H9 (cell line): ENCODE measurements at regions not wholly inside any gene's neighbourhood (a gene's known extent, or its start where the extent isn't known, plus 50 kb on each side); places are given as distances from the start of the nearest gene placed in this dataset.

Source experiments
- DNase-seq: peaks from one replicate; pipeline ENCODE4 v3.0.0-alpha.2; 2017
- H2AFZ ChIP-seq: one replicate; pipeline ENCODE4 v1.6.1; 2013; ENCODE audit warnings: mild to moderate bottlenecking, low read length, control low read depth, moderate library complexity
- H2AK5ac ChIP-seq: 2 replicates; pipeline ENCODE4 v1.6.1; 2013; ENCODE audit warnings: low read length, control low read depth, mixed read lengths; ENCODE audit not compliant: insufficient read length
- H2BK120ac ChIP-seq: one replicate; pipeline ENCODE4 v1.6.1; 2013; ENCODE audit warnings: low read depth, mild to moderate bottlenecking, low read length, control low read depth, inconsistent platforms; ENCODE audit not compliant: poor library complexity, severe bottlenecking
- H2BK12ac ChIP-seq: 2 replicates; pipeline ENCODE4 v1.6.1; 2013; ENCODE audit warnings: low read length, control low read depth, mixed read lengths, low read depth; ENCODE audit not compliant: insufficient read length
- H2BK15ac ChIP-seq: 2 replicates; pipeline ENCODE4 v1.6.1; 2013; ENCODE audit warnings: low read depth, low read length, control low read depth
- H2BK20ac ChIP-seq: one replicate; pipeline ENCODE4 v1.6.1; 2013; ENCODE audit warnings: low read depth, mild to moderate bottlenecking, low read length, control low read depth, inconsistent platforms; ENCODE audit not compliant: poor library complexity, severe bottlenecking
- H2BK5ac ChIP-seq: 2 replicates; pipeline ENCODE4 v1.6.1; 2013; ENCODE audit warnings: low read length, control low read depth, mixed read lengths; ENCODE audit not compliant: insufficient read length
- H3K14ac ChIP-seq: 2 replicates; pipeline ENCODE4 v1.6.1; 2013; ENCODE audit warnings: low read length, control low read depth; ENCODE audit not compliant: insufficient read depth
- H3K18ac ChIP-seq: 2 replicates; pipeline ENCODE4 v1.6.1; 2013; ENCODE audit warnings: low read depth, mild to moderate bottlenecking, mixed read lengths, low read length, control low read depth; ENCODE audit not compliant: insufficient read length
- H3K23ac ChIP-seq: 2 replicates; pipeline ENCODE4 v1.6.1; 2013; ENCODE audit warnings: low read length, control low read depth, mixed read lengths, low read depth; ENCODE audit not compliant: insufficient read length
- H3K23me2 ChIP-seq: 2 replicates; pipeline ENCODE4 v1.6.1; 2013; ENCODE audit warnings: low read depth, mild to moderate bottlenecking, mixed read lengths, low read length, control low read depth; ENCODE audit not compliant: insufficient read length, poor library complexity, severe bottlenecking
- H3K27ac ChIP-seq: 2 replicates; pipeline ENCODE4 v1.5.1; 2013; ENCODE audit warnings: low read length, control low read depth, mixed read lengths, low read depth; ENCODE audit not compliant: insufficient read length
- H3K27me3 ChIP-seq: 2 replicates; pipeline ENCODE4 v1.6.1; 2013; ENCODE audit warnings: low read length, control low read depth, inconsistent platforms; ENCODE audit not compliant: insufficient read depth
- H3K4ac ChIP-seq: 2 replicates; pipeline ENCODE4 v1.6.1; 2013; ENCODE audit warnings: low read depth, mild to moderate bottlenecking, control low read depth, inconsistent platforms, low read length, moderate library complexity
- H3K4me1 ChIP-seq: 2 replicates; pipeline ENCODE4 v1.6.1; 2013; ENCODE audit warnings: low read length, control low read depth, inconsistent platforms; ENCODE audit not compliant: insufficient read depth
- H3K4me2 ChIP-seq: 2 replicates; pipeline ENCODE4 v1.6.1; 2013; ENCODE audit warnings: low read length, control low read depth, mixed read lengths; ENCODE audit not compliant: insufficient read length, insufficient read depth
- H3K56ac ChIP-seq: 2 replicates; pipeline ENCODE4 v1.6.1; 2013; ENCODE audit warnings: low read depth, mild to moderate bottlenecking, mixed read lengths, low read length, control low read depth; ENCODE audit not compliant: insufficient read length
- H3K79me1 ChIP-seq: 2 replicates; pipeline ENCODE4 v1.6.1; 2013; ENCODE audit warnings: low read depth, mild to moderate bottlenecking, moderate library complexity, low read length, control low read depth, inconsistent platforms; ENCODE audit not compliant: insufficient read depth, poor library complexity, severe bottlenecking
- H3K79me2 ChIP-seq: 2 replicates; pipeline ENCODE4 v1.6.1; 2013; ENCODE audit warnings: low read length, control low read depth, inconsistent platforms; ENCODE audit not compliant: insufficient read depth
- H3K9ac ChIP-seq: 2 replicates; pipeline ENCODE4 v1.6.1; 2013; ENCODE audit warnings: low read length, control low read depth, mixed read lengths; ENCODE audit not compliant: insufficient read length; ENCODE audit errors: extremely low read depth
- H3K9me3 ChIP-seq: one replicate; pipeline ENCODE4 v1.6.1; 2013; ENCODE audit warnings: low read depth, low read length, inconsistent platforms; ENCODE audit not compliant: control insufficient read depth
- H3T11ph ChIP-seq: one replicate; pipeline ENCODE4 v1.6.1; 2013; ENCODE audit warnings: mild to moderate bottlenecking, low read length, control low read depth, inconsistent platforms
- H4K20me1 ChIP-seq: one replicate; pipeline ENCODE4 v1.6.1; 2013; ENCODE audit not compliant: control insufficient read depth, insufficient read length, insufficient read depth
- H4K5ac ChIP-seq: 2 replicates; pipeline ENCODE4 v1.6.1; 2013; ENCODE audit warnings: low read depth, mild to moderate bottlenecking, mixed read lengths, low read length, control low read depth; ENCODE audit not compliant: insufficient read length
- H4K8ac ChIP-seq: replicated peaks from 2 replicates; pipeline ENCODE4 v1.6.1; 2013; ENCODE audit warnings: low read length, control low read depth, mixed read lengths, low read depth; ENCODE audit not compliant: insufficient read length
- H4K91ac ChIP-seq: 2 replicates; pipeline ENCODE4 v1.6.1; 2013; ENCODE audit warnings: low read depth, mild to moderate bottlenecking, moderate library complexity, mixed read lengths, low read length, control low read depth; ENCODE audit not compliant: insufficient read length
- H3K27ac Mint-ChIP-seq, 3 experiments: 2 replicates in 2 of 3; 3 replicates in 1 of 3; pipeline ENCODE4 v1.8.0; 2020 to 2021; ENCODE audit warnings: mixed read lengths in 3 of 3, mild to moderate bottlenecking in 1 of 3, moderate library complexity in 1 of 3
- H3K27me3 Mint-ChIP-seq: 2 replicates; pipeline ENCODE4 v1.8.0; 2021; ENCODE audit warnings: low read depth, mild to moderate bottlenecking, moderate library complexity, mixed read lengths
- H3K36me3 Mint-ChIP-seq, 3 experiments: 2 replicates in 2 of 3; 3 replicates in 1 of 3; pipeline ENCODE4 v1.8.0; 2020 to 2021; ENCODE audit warnings: low read depth in 3 of 3, mixed read lengths in 3 of 3; ENCODE audit not compliant: insufficient read depth in 1 of 3
- H3K4me1 Mint-ChIP-seq, 2 experiments: 2 replicates each; pipeline ENCODE4 v1.8.0; 2020; ENCODE audit warnings: mixed read lengths in 2 of 2
- H3K4me3 Mint-ChIP-seq, 2 experiments: 2 replicates in 1 of 2; 3 replicates in 1 of 2; pipeline ENCODE4 v1.8.0; 2020 to 2021; ENCODE audit warnings: mild to moderate bottlenecking in 2 of 2, mixed read lengths in 2 of 2, moderate library complexity in 1 of 2
- H3K9me3 Mint-ChIP-seq, 2 experiments: 2 replicates in 1 of 2; 3 replicates in 1 of 2; pipeline ENCODE4 v1.8.0; 2020; ENCODE audit warnings: mild to moderate bottlenecking in 2 of 2, mixed read lengths in 2 of 2, moderate library complexity in 1 of 2
- WGBS: extraction: QIAGEN DNeasy Blood & Tissue Kit; methylation state at CpG from one replicate; pipeline ENCODE4 v1.1.7; 2013; ENCODE audit warnings: missing lambda C conversion rate, low lambda C conversion rate, mixed read lengths; ENCODE audit not compliant: insufficient read length; ENCODE audit errors: extremely low coverage; 5-methylcytosine and 5-hydroxymethylcytosine counted together
- TF ChIP-seq, protein P1 (sequence below): fragments of 200-600 bp; sonication (generic); conservative IDR thresholded peaks from 3 replicates; pipeline ENCODE4 v1.8.0; 2021; ENCODE audit warnings: antibody characterized with exemption, mild to moderate bottlenecking

DNA sequence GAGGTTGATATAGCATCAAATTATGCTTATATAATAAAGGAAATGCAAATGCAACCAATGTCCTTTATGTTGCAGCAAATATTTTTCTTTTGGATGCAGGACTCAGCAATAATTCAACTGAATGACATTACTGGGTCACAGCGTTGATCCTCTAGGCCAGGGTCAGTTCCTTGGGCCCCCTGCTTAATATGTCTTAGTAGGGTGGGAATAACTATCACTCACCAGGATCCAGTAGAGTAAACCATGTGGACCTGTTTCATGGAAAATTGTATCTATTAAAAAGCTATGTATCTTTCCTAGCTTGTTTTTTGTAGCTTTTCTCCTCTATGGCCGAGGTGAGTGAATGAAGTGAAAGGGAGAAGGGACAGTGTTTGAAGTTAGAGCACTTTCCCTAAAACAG lies 161.5 kb upstream of the SSTR1 start:
- Histone ChIP-seq H3K4me2 (no peak overlapping the region), H3T11ph (no peak overlapping the region), H3K9me3 (no peaks in the 10 kb centered on the region), H3K9ac (no peak overlapping the region), H2BK5ac (no peak overlapping the region), H2BK120ac (no peak overlapping the region), H3K14ac (no peak overlapping the region), H3K23ac (no peak overlapping the region), H3K56ac (no peak overlapping the region), H4K91ac (no peak overlapping the region), H3K4ac (no peak overlapping the region), H3K4me1 (peaks cover 3% of the 10 kb centered on the region), H2BK20ac (no peak overlapping the region), H3K18ac (no peak overlapping the region), H4K20me1 (no peaks in the 10 kb centered on the region), H3K79me1 (no peaks in the 10 kb centered on the region), H2AFZ (no peak overlapping the region), H4K5ac (no peak overlapping the region), H3K27ac (no peak overlapping the region), H2AK5ac (no peak overlapping the region), H2BK15ac (no peak overlapping the region), H4K8ac (no peak overlapping the region), H3K27me3 (peaks cover 3% of the 10 kb centered on the region), H3K79me2 (no peaks in the 10 kb centered on the region), H3K23me2 (no peaks in the 10 kb centered on the region), H2BK12ac (no peak overlapping the region)
- H3K4me3 Mint-ChIP-seq, result no peak overlapping the region
- H3K36me3 Mint-ChIP-seq, result no peaks in the 10 kb centered on the region; a peak in 2 of 7 replicates
- no CpG with 5 or more reads among the region's 2 CpGs for WGBS
- H3K27ac Mint-ChIP-seq, result no peak overlapping the region
- H3K4me1 Mint-ChIP-seq, result peaks cover 18 to 30% of the 10 kb centered on the region in 2 experiments
- H3K27me3 Mint-ChIP-seq, result peaks cover under 1% of the 10 kb centered on the region; the same call in 1 of the 2 replicates
- TF ChIP-seq, protein P1, sequence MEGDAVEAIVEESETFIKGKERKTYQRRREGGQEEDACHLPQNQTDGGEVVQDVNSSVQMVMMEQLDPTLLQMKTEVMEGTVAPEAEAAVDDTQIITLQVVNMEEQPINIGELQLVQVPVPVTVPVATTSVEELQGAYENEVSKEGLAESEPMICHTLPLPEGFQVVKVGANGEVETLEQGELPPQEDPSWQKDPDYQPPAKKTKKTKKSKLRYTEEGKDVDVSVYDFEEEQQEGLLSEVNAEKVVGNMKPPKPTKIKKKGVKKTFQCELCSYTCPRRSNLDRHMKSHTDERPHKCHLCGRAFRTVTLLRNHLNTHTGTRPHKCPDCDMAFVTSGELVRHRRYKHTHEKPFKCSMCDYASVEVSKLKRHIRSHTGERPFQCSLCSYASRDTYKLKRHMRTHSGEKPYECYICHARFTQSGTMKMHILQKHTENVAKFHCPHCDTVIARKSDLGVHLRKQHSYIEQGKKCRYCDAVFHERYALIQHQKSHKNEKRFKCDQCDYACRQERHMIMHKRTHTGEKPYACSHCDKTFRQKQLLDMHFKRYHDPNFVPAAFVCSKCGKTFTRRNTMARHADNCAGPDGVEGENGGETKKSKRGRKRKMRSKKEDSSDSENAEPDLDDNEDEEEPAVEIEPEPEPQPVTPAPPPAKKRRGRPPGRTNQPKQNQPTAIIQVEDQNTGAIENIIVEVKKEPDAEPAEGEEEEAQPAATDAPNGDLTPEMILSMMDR, result no peak
- no peaks in the 10 kb centered on the region for H3K9me3 Mint-ChIP-seq
- DNase-seq, result no peak
